Endodermal cell (in vitro differentiated cells): ENCODE measurements at regions not wholly inside any gene's neighbourhood (a gene's known extent, or its start where the extent isn't known, plus 50 kb on each side); places are given as distances from the start of the nearest gene placed in this dataset.
A peak's percentile ranks its signal among the peaks of the same experiment; 100 is the strongest.
"Not testable (repeated sequence)": the region's sequence is repeated elsewhere in the genome, so short reads cannot be mapped to it uniquely, and the experiment has no call there.

Experiments
- DNase-seq: peaks from one replicate; pipeline ENCODE4 v3.0.0-alpha.2; 2017
- H3K27ac ChIP-seq: 2 replicates; pipeline ENCODE4 v1.5.1; 2013; ENCODE audit warnings: mild to moderate bottlenecking, low read depth, low read length, moderate library complexity
- H3K27me3 ChIP-seq: 2 replicates; pipeline ENCODE4 v1.6.1; 2013; ENCODE audit warnings: mild to moderate bottlenecking, low read length, moderate library complexity; ENCODE audit not compliant: insufficient read depth, control insufficient read depth, poor library complexity, severe bottlenecking
- H3K36me3 ChIP-seq: 2 replicates; pipeline ENCODE4 v1.7.0; 2013; ENCODE audit warnings: mild to moderate bottlenecking, low read length, moderate library complexity; ENCODE audit not compliant: control insufficient read depth, insufficient read depth
- H3K4me1 ChIP-seq: one replicate; pipeline ENCODE4 v1.7.0; 2013; ENCODE audit warnings: low read length; ENCODE audit not compliant: control insufficient read depth, insufficient read depth
- H3K4me3 ChIP-seq: 2 replicates; pipeline ENCODE4 v1.5.1; 2013; ENCODE audit warnings: mild to moderate bottlenecking, low read length, moderate library complexity
- H3K9ac ChIP-seq: 2 replicates; pipeline ENCODE4 v1.6.1; 2013; ENCODE audit warnings: mild to moderate bottlenecking, low read length, moderate library complexity; ENCODE audit not compliant: poor library complexity, severe bottlenecking; ENCODE audit errors: extremely low read depth
- H3K9me3 ChIP-seq: 2 replicates; pipeline ENCODE4 v1.6.1; 2013; ENCODE audit warnings: mild to moderate bottlenecking, low read length, moderate library complexity; ENCODE audit not compliant: control insufficient read depth
- H3K27ac Mint-ChIP-seq: 2 replicates; pipeline ENCODE4 v1.8.0; 2020; ENCODE audit warnings: mixed read lengths
- H3K27me3 Mint-ChIP-seq: 2 replicates; pipeline ENCODE4 v1.8.0; 2021; ENCODE audit warnings: mild to moderate bottlenecking, mixed read lengths; ENCODE audit not compliant: insufficient read depth
- H3K36me3 Mint-ChIP-seq: 2 replicates; pipeline ENCODE4 v1.8.0; 2020; ENCODE audit warnings: low read depth, mixed read lengths
- H3K4me1 Mint-ChIP-seq: 2 replicates; pipeline ENCODE4 v1.8.0; 2020; ENCODE audit warnings: mixed read lengths
- H3K4me3 Mint-ChIP-seq: 2 replicates; pipeline ENCODE4 v1.8.0; 2020; ENCODE audit warnings: mild to moderate bottlenecking, moderate library complexity, mixed read lengths
- H3K9me3 Mint-ChIP-seq: 2 replicates; pipeline ENCODE4 v1.8.0; 2020; ENCODE audit warnings: mild to moderate bottlenecking, mixed read lengths
- CTCF ChIP-seq: fragments of 200-600 bp; sonication (generic); conservative IDR thresholded peaks from 2 replicates; pipeline ENCODE4 v1.5.0; 2021; ENCODE audit warnings: antibody characterized with exemption, mild to moderate bottlenecking
- WGBS, 2 experiments: methylation state at CpG; one replicate each; pipeline versions ENCODE4 v1.1.5 to v1.1.7; 2013; ENCODE audit warnings: missing lambda C conversion rate in 2 of 2, mixed read lengths in 1 of 2; ENCODE audit not compliant: insufficient coverage in 1 of 2, insufficient read length in 1 of 2; 5-methylcytosine and 5-hydroxymethylcytosine counted together

DNA sequence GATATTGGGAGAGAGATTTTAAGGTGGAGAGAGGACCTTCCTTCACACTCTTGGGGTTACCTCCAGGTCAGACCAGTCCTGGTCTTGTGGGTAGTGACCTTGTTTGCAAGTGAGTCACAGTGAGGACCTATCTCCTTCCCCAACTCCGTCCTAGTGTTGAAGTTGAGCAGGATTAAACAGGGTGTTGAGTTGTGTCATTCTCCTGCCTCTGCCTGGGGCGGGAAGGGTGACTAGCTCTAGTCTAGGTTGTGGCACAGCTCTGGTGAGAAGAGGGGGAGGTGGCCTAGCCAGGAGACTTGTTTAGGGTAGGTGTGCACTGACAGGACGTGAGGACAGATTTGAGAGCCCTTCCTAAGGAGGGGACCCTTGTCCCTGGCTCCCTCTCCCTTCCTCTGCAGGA lies 119.6 kb upstream of the PITX1 start:
- H3K4me1 ChIP-seq = peaks cover 22% of the 10 kb centered on the region
- Mint-ChIP-seq H3K36me3 (no peaks in the 10 kb centered on the region), H3K9me3 (peaks cover 3% of the 10 kb centered on the region), H3K27me3 (peaks cover 5% of the 10 kb centered on the region), H3K27ac (no peak overlapping the region), H3K4me1 (peaks cover 37% of the 10 kb centered on the region), H3K4me3 (no peak overlapping the region)
- H3K4me3 ChIP-seq = no peak overlapping the region
- no peak overlapping the region for H3K27ac ChIP-seq
- H3K27me3 ChIP-seq = no peaks in the 10 kb centered on the region
- H3K9ac ChIP-seq = no peak overlapping the region
- H3K9me3 ChIP-seq = no peaks in the 10 kb centered on the region
- H3K36me3 ChIP-seq = no peaks in the 10 kb centered on the region
- peak; percentile 17 for DNase-seq
- WGBS, 2 experiments = 100% methylated on average over 2 to 3 of the region's 3 CpGs
- no peak for TF ChIP-seq CTCF

DNA sequence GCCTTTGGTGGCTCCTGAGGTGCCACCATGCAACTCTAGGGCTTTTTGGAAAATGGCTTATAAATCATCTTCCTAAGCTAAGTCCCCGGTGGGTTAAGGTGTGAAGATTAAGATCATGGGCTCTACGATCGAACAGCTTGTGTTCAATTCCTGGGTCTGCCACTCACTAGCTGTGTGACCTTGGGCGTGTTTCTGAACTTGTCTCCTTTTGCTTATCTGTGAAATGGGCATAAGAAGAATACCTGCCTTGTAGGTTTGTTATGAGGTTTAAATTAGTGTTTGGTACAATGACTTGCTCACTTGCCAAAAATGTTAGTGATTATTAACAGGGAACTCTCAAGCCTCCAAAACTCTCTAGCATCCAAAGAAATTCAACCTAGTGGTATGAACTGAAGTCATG lies 119.2 kb upstream of the PITX1 start:
- Histone ChIP-seq H3K9me3 (peaks cover under 1% of the 10 kb centered on the region), H3K4me3 (no peak overlapping the region), H3K4me1 (peaks cover 22% of the 10 kb centered on the region), H3K27ac (no peak overlapping the region), H3K27me3 (no peaks in the 10 kb centered on the region), H3K36me3 (no peaks in the 10 kb centered on the region), H3K9ac (no peak overlapping the region)
- H3K36me3 Mint-ChIP-seq = no peaks in the 10 kb centered on the region
- 79 to 87% methylated on average over 3 to 4 of the region's 4 CpGs for WGBS, 2 experiments
- H3K27ac Mint-ChIP-seq = no peak overlapping the region
- TF ChIP-seq CTCF = no peak
- peaks cover 5% of the 10 kb centered on the region for H3K27me3 Mint-ChIP-seq
- peaks cover 33% of the 10 kb centered on the region for H3K4me1 Mint-ChIP-seq
- no peak overlapping the region for H3K4me3 Mint-ChIP-seq
- peaks cover 3% of the 10 kb centered on the region for H3K9me3 Mint-ChIP-seq
- DNase-seq = no peak

GRCh38 chr5:135151660-135152059 lies 117.6 kb upstream of the PITX1 start:
- not testable (repeated sequence) for H3K9ac ChIP-seq, H3K27me3 Mint-ChIP-seq
- H3K4me1 Mint-ChIP-seq = peaks cover 27% of the 10 kb centered on the region

GRCh38 chr5:135151256-135151655 lies 117.2 kb upstream of the PITX1 start:
- Mint-ChIP-seq H3K9me3 (peaks cover 20% of the 10 kb centered on the region), H3K27ac (peak overlapping the region; percentile 92), H3K36me3 (peaks cover 5% of the 10 kb centered on the region), H3K4me1 (peaks cover 30% of the 10 kb centered on the region), H3K27me3 (peaks cover 6% of the 10 kb centered on the region), H3K4me3 (no peak overlapping the region)
- Histone ChIP-seq H3K4me1 (peaks cover 22% of the 10 kb centered on the region), H3K4me3 (no peak overlapping the region), H3K36me3 (no peaks in the 10 kb centered on the region), H3K27me3 (no peaks in the 10 kb centered on the region), H3K9ac (no peak overlapping the region), H3K9me3 (peaks cover 17% of the 10 kb centered on the region), H3K27ac (no peak overlapping the region)
- WGBS, 2 experiments = 89 to 91% methylated on average over 1 to 5 of the region's 5 CpGs
- no peak for TF ChIP-seq CTCF
- peak; percentile 35 for DNase-seq

More at GRCh38 chr5:135151660-135152059, 117.6 kb upstream of the PITX1 start:
- H3K4me3 ChIP-seq, H3K27ac ChIP-seq, H3K36me3 ChIP-seq, DNase-seq, H3K36me3 Mint-ChIP-seq, H3K4me3 Mint-ChIP-seq, H3K27me3 ChIP-seq: not testable (repeated sequence)
- Histone ChIP-seq H3K4me1 (peaks cover 22% of the 10 kb centered on the region), H3K9me3 (peaks cover 17% of the 10 kb centered on the region)
- peaks cover 17% of the 10 kb centered on the region for H3K9me3 Mint-ChIP-seq
- peak overlapping the region; percentile 92 for H3K27ac Mint-ChIP-seq
- 97% methylated on average over 2 of the region's 3 CpGs; no CpG with 5 or more reads in 1 of the 2 experiments for WGBS, 2 experiments
